ENCODE measurements at regions not wholly inside any gene's neighbourhood (a gene's known extent, or its start where the extent isn't known, plus 50 kb on each side); places are given as distances from the start of the nearest gene placed in this dataset.

GRCh38 chr20:4617484-4617883 lies 68.8 kb upstream of the PRNP start:
- WGBS (ENCODE audit: missing lambda C conversion rate): 45% methylated on average over 6 of the region's 6 CpGs
- CTCF ChIA-PET: interaction anchor here (0.9 to 1.6 kb wide), 5 partner anchors 9 to 123 kb away, joined by 3 to 5 read pairs (median 3); no protein-coding TSS in a partner anchor
- ATAC-seq: no peak
- Histone ChIP-seq H3K4me1 (no peaks in the 10 kb centered on the region), H3K9me3 (peaks cover 9% of the 10 kb centered on the region; the same call in 1 of the 3 replicates), H3K4me2 (no peak overlapping the region), H3K4me3 (no peak overlapping the region), H3K27ac (no peak overlapping the region)
- no peak for FAIRE-seq
- POLR2A ChIA-PET: no interaction called here
- TF ChIP-seq E2F6 (IDR thresholded peaks at IDR 0.05; ENCODE audit: borderline replicate concordance, low read depth) (no peak), POLR2A (IDR thresholded peaks at IDR 0.05; ENCODE audit: low read length) (no peak), RNF2 (IDR thresholded peaks at IDR 0.05; ENCODE audit: borderline replicate concordance, low read depth) (no peak), GATA3 (IDR thresholded peaks at IDR 0.05; ENCODE audit: borderline replicate concordance) (no peak), RAD21 (conservative IDR thresholded peaks at IDR 0.05 in 1 of 2, IDR thresholded peaks at IDR 0.05 in 1 of 2) (no peak), JUNB (IDR thresholded peaks at IDR 0.05) (no peak), ELK1 (IDR thresholded peaks at IDR 0.05; ENCODE audit: low read depth, low read length) (no peak), USF2 (IDR thresholded peaks at IDR 0.05) (no peak), FOSB (CRISPR knock-in tag; IDR thresholded peaks at IDR 0.05) (no peak), BHLHE40 (IDR thresholded peaks at IDR 0.05; ENCODE audit: low read depth, low read length) (no peak), REST (IDR thresholded peaks at IDR 0.05) (no peak), HDAC2 (IDR thresholded peaks at IDR 0.05) (no peak), CHD2 (IDR thresholded peaks at IDR 0.05; ENCODE audit: low read length, partially characterized antibody) (no peak), NPAS2 (CRISPR knock-in tag; IDR thresholded peaks at IDR 0.05; ENCODE audit: borderline replicate concordance) (no peak), CTCF (IDR thresholded peaks at IDR 0.05) (no peak), HMGXB4 (CRISPR knock-in tag; IDR thresholded peaks at IDR 0.05; ENCODE audit: borderline replicate concordance) (no peak), PHF8 (IDR thresholded peaks at IDR 0.05; ENCODE audit: borderline replicate concordance, low read depth) (no peak), TFCP2L1 (CRISPR knock-in tag; IDR thresholded peaks at IDR 0.05) (no peak), MAFK (IDR thresholded peaks at IDR 0.05; ENCODE audit: partially characterized antibody) (no peak), TP53 (CRISPR knock-in tag; IDR thresholded peaks at IDR 0.05) (no peak)
- no peak for DNase-seq (ENCODE audit: low read depth in 1 of 2, low spot score in 1 of 2)

Data from A549 (cell line).